HG03108 (cell line): ENCODE measurements at regions not wholly inside any gene's neighbourhood (a gene's known extent, or its start where the extent isn't known, plus 50 kb on each side); places are given as distances from the start of the nearest gene placed in this dataset.

ENCODE experiments used
- ATAC-seq: cut with Tn5 transposase; IDR thresholded peaks from one replicate; pipeline ENCODE4 v1.9.1; 2021; ENCODE audit warnings: moderate library complexity; ENCODE audit not compliant: unreplicated experiment

DNA sequence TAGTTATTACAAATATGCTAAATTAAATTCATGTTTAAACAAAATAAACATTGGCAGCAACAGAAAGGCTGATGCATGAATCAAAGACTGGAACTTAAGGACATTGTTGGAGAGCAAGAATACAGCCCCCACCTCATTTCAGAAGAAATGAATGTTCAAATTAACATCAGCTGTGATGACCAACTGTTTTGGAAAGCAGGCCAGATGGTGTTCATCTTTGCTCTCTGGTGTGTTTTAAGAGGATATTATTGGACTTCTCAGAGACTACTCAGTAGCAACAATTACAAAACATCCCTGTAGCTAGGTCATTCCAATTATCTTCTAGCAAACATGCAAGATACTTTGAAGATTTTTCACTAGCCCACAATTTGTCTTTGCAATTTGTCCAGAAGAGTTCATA is 118.6 kb upstream of the DOK5 start:
- no peak for ATAC-seq

DNA sequence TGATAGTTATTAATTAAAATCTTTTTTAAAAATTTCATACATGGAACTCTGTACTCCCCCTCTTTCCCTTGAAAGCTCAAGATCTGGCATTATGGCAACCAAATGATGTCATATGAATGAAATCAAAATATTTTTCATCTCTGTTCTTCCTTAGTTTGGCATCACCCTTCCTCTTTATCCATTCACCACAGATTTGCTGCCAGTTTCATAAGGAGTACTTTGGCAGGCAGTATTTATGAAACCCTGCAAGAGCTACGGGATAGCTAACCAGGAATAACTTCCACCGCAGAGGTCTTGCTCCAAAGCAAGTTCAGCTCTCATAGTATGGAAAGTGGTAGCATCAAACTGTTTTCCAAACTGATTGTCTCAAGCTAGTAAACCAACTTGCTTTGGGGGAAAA is 113.9 kb upstream of the DOK5 start:
- no peak for ATAC-seq

DNA sequence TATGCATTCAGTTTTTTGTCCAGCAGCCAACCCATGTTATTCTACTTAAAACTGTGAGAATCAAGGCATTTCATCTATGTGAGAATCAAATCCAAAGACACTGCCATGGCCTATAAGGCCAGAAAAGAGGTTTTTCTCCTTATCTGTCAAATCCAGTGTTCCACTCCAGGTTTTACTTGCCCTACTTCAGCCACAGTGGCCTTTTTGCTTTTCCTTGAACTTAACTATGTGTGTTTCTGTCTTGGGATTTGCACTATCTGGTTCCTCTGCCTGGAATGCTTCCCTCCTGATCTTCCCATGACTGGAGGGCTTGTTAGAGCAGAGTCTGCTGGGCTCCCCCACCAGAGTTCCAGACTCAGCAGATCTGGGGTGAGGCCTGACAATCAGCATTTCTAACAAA is 113.1 kb upstream of the DOK5 start:
- no peak for ATAC-seq

DNA sequence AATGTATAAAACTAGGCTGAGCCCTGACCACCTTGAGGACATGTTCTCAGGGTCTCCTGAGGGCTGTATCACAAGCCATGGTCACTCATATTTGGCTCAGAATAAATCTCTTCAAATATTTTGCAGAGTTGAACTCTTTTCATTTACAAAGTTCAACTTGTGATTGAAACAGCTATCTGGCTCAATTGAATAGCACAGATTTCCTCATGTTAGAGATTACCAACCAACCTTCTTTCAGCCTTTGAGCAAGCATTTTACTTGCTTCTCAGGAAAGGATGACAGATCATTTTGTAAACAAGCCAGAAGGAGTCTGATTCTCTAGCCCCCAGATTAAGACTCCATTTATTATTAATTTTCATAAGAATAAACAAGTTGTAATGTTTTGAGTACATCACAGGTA is 111.0 kb upstream of the DOK5 start:
- ATAC-seq: no peak

DNA sequence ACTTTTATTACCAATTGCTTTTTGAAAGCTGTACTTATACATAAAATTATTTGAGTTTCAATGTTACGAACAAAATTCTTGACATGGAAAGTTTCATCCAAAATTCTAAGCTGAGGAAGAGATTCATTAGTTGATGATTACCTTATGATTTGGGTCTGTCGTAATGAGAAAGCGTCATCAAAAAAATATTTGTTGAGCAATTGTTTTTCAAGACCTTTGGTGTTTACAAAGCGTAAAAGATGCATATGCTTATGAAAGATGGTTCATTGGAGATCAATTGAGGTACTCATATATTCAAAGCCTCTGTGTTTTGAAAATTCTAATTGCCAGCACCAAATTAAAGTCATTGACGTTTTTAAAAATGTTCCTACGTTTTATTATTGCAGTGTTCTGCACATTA is 110.5 kb upstream of the DOK5 start:
- ATAC-seq: no peak

DNA sequence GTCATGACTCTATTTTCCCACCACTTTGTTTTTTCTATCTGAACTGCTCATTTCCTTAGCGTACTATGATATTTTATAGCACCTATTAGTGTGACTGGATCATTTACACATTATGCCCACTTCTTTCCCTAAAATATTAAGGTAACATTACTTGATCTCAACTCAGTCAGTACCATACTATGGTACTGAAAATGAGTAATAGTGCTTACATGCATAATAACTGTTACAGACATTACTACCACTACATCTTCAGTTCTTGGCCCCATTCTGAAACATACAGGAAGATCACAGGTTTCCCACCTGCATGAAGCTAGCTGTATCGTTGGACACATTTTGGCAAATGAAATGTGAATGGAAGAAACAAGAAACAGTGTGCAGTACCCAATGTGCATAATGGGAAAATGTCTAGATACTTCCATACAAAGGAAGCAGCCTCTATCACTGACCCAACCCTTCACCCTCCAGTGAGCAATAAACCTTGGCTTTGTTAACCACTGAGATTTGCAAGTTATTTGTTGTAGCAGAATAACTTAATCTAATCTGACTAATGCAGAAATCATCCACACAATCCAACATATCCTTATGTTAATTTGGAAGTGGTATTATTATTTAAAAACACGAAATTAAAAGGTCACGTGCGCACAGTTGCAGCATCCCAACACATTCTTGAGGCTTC is 108.6 kb upstream of the DOK5 start:
- ATAC-seq: no peak

DNA sequence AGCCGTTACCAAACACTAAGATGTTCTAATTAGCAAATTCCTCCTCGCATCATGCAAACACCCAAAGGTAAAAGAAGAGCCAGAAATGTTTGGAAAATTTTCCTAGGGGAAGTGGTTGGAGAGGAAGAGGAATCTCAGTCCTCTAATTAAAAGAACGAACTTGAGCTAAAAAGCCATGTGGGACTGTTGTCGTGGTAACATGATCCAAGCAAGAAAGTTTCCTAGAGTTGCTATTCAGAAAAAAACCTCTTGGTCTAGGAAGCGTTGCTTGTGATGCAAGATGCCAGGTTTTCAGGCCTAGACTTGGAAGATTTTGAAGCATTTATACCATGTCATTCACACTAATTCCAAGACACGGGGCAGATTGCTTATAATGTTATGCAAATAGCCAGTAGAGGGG is 106.8 kb upstream of the DOK5 start:
- no peak for ATAC-seq

DNA sequence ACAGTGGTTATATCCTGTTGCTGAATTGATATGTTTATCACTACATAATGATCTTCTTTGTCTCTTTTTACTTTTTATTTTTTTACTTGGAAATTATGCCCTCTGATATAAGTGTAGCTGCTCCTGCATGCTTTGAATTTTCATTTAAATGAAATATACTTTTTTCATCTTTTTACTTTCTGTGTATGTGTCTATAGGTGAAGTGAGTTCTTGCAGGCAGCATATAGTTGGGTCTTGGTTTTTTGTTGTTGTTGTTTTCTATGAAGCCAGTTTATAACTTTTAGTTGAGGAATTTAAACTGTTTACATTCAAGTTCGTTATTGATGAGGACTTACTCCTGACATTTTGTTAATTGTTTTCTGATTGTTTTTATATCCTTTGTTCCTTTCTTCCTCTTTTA is 103.1 kb upstream of the DOK5 start:
- no peak for ATAC-seq

DNA sequence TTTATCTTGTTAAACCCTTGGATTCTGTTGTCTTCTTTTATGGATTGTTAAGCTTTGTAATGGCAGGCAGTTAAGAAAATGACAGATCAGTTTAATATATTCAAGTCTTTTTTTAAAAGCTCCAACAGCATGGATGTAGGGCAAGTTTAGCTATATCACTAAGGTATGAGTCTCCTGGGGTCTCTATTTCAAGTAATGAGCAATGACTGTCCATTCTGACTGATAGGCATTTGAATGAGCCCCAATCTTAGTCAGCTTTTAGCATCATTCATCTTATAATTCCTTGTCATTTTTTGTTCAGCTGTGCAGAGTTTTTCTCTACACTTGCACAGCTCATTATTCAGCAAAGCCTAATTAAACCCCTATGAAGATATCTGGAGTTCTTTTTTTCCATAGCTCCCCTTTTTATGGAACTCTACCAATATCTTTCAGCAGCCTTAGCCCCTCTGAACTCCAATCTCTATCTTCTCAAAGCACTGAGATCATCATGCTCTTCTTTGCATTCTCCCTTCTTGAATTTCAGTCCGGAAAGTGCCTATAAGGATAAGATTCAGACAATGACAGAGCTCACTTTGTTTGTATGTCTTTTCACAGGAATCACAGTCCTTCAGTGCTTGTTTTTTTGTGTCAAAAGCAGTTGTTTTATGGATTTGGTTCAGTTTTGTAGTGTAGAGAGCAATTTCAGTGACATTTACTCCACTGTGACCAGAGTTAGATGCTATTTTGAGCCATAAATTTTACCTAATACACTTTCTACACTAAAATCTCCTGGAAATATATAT is 97.2 kb upstream of the DOK5 start:
- ATAC-seq: no peak

DNA sequence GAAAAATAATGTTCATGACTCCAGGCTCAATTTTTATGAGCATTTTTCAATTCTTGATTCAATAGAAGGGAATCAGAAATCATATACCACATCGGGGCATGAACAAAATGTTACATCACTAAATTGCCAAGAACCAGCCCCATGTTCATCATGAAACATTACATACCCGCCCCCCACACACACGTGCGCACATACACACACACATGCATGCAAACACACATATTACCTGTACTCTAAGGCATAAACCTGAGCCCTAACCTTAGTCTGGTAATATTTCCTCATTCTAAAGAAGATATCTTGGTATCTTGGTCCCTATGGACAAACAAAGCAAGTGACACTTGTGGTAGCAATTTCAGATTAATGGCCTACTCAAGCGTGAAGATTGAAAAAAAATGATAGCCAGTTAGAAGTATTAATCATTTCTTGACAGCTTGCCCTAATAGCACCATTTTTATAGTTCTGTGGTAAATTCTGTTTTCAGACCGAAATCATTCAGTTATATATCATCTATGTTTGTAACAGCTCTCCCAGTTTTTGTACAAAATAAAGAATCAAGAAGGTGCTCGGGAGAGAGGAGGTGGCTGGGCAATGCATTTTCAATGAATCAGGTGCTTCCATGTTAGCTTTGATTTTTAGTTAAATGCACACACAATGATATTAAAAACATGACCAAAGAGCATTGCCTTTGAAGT is 95.4 kb upstream of the DOK5 start:
- no peak for ATAC-seq

DNA sequence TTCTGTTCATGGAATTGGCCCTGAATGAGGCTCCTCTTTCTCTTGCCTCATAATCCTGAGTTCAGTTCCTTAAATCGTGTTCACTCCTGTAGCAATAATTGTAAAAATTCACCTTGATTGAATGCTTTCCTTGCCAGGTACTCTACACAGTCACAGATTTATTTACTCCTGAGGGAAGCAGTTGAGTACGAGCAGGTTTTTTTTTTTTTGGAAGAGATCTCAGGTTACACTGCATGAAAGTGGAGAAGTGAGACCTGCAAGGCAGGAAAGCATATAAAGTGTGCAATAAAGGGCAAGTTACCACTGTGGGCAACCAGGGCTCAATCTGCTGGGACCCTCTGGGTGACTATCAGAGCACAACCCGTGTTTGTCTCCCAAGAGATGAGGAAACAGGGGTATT is 93.0 kb upstream of the DOK5 start:
- ATAC-seq: no peak

DNA sequence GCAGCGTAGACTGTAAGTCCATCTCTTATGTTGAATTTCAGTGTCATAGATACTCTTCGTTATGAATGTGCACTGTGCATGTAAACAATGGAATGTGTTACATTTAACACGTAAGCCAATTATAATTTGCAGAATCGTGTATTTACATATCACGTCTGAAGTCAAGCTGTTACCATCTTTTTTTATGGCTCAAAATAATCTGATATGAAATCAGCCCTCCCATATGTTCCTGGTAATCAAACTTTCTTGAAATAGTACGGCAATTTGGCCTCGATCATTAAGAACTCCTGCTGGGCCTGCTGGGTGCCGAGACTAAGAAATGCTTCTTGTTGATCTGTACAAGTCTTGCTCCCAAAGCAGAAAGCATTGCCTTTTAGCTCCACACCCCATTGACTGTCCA is 89.6 kb upstream of the DOK5 start:
- no peak for ATAC-seq

DNA sequence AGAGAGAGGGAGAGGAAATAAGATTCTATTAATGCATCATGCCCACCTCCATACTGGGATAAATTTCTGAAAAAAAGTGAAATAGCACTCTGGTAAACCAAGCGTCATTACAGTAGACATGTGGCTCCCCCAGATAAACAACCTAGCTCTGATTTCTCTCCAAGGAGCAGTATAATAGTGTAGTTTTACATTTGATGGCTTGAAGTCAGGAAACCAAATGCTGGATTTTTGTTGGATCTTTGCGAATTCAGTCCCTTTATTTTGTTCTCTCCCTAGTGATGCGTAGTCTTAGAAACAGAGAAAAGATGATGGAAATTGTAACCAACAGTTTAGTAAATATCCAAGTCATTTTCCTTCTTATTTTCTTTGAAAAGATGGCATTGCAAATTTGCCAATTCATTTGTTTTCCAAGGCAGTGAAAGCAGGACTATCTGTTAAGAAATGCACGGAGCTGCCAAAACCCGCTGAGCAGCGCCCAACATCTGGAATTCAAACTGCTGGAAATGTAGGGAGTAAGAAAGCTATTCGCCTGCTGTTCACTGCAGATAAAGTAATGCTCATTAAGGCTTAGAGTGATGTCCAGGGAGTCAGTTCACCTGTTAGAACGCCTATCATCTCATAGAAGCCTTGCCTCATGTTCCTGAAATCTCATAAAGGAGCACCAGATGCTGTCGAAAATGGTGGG is 85.7 kb upstream of the DOK5 start:
- ATAC-seq: no peak

DNA sequence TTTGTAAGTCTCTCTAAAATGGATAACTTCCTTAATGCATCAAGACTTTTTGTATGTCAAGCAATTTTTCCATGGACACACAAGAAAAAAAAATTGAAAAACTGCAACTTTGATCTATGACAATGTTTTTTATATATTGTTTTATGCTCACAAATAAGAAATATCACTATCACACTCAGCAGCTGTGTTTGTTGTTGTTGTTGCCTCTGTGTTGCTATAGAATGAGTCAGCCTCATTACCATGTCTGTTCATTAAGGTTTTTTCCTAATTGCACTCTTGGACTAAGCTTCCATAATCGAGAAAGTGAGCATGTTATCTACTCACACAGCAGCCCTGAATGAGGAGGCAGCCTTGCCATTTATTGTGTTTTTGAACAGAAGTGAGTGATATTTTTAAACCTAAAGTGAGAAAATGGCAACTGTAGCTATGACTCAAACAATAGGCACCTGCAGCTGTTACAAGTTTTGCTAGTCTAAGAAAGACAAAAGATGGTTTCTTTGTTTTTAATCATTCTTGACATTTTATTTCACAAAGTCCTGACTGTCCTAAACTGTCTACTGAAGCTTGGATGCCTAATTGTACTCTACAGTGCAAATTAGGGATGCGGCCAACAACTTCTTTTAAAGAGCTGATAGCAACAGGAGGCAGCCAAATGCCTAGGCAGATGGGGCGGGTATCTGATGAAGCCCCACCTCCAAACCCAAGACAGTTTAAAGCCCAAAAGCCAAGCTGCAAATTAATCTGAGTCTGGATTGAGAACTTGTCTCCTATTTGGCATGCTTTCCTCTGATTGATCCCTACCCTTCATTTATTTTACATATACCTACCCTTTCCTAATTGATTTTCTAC is 77.9 kb upstream of the DOK5 start:
- ATAC-seq: no peak

DNA sequence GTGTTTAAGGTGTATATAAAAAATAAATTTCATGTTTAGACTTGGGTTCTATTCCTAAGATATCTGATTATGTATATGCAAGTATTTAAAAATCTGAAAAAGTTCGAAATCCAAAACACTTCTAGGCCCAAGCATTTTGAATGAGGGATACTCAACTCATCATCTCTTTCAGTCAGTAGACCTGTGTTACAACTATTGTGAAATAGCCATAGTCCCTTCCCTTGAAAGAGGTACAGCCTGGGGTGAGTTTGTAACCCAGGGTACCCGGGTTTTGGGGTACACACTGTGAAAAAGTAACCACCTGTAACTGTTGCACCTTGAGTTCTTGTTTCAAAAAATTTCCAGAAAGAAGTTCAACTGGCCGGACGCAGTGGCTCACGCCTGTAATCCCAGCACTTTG is 76.6 kb upstream of the DOK5 start:
- ATAC-seq: no peak

DNA sequence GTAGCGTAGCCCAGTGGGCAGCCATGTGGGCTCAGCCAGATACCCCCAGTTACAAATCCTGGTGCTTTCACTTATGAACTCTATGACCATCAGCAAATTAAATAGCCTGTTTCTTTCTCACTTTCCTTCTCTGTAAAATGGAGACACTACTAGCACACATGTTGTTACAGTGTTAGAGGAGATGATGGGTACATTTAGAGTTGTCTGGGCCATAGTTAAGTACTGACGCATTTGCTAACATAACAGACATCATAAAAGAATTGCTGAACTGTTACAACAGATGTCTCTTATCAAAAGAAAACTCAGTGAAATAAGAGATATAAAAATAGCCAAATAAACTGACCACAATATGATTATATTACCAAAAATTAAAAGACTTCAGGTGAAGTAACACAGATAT is 69.9 kb upstream of the DOK5 start:
- ATAC-seq: no peak

DNA sequence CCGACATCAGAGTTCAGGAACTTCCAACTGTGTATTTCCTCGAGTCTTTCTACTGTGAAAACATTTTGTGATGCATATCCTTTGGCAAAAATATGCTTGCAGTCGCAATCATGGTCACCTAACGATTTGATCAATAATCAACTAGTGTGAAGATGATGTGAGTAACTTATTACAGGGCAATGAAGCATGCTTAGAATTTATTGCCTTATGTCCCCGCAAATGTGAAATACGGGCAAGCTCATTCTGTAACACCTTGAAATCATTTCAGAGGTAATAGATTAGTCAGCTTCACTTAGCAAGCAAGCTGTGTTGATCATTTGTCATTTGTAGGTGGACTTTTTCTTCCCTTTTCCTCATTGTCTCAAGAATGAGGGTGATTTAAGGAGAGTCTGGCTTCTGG is 67.9 kb upstream of the DOK5 start:
- no peak for ATAC-seq

DNA sequence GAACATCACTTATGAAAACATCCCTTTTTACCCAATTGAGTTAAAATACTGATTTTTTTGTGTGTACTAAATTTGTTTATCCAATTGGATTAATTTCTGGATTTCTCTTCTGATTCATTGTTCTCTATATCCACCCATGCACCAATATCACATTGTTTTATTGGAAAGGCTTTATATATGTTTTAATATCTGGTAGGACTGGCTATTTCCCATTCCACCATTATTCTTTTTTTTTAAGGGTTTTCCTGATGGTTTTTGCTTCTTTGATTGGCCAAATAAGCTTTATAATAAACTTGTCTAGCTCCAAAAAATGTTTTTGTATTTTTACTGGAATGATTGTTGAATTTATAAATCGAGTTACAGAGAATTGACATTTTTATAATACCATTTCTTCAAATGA is 59.4 kb upstream of the DOK5 start:
- ATAC-seq: no peak

DNA sequence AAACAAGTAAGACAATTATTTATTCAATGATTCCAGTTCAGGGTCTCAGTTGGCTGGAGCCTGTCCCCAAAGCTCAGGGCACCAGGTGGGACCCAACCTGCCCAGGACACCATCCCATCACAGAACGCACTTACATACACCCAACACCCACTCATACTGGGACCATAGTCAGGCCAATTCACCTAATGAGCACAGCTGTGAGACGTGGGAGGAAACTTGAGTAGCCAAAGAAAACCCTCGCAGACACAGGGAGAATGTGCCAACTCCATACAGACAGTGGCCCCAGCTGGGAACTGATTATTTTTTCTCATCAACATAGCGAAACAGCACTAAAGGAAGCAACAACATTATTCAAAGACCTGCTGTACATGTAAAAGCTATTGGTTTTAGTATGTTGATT is 58.6 kb upstream of the DOK5 start:
- ATAC-seq: no peak

DNA sequence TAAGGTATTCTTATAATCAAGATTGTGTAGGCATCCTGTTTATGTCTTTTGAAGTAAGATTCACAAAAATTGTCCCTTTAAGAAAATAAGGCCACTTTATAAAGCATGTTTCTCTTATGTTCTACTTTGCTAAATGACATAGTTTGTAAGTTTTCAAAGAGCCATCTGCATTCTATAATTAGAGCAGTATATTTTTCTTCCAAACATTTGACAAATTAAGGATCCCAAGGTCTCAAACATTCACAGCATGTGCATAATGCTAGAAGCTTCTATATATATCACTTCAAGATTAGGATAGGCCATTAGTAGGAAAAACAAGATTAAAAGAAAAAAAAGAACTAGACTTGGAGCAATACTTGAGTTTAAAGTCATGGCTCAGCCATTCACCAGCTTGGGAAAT is 55.9 kb upstream of the DOK5 start:
- no peak for ATAC-seq
